Fibroblast of mammary gland (primary cell): ENCODE measurements at regions not wholly inside any gene's neighbourhood (a gene's known extent, or its start where the extent isn't known, plus 50 kb on each side); places are given as distances from the start of the nearest gene placed in this dataset.
A peak's percentile ranks its signal among the peaks of the same experiment; 100 is the strongest.

Source experiments
- DNase-seq: peaks from one replicate; pipeline ENCODE4 v3.0.0-alpha.2; 2010; ENCODE audit warnings: low read depth
- H3K4me3 ChIP-seq: 2 replicates; pipeline ENCODE4 v1.5.1; 2011; ENCODE audit warnings: low read depth, mild to moderate bottlenecking, low read length, moderate library complexity; ENCODE audit not compliant: control insufficient read depth
- CTCF ChIP-seq: conservative IDR thresholded peaks from 2 replicates; pipeline ENCODE4 v1.5.1; 2011; ENCODE audit warnings: low read depth, low read length, inconsistent platforms; ENCODE audit not compliant: control insufficient read depth, insufficient read depth

- H3K4me3 ChIP-seq = no peak overlapping the region
- DNase-seq = peak; percentile 75
- TF ChIP-seq CTCF = no peak
Observed at GRCh38 chr18:57901825-57902589, 98.9 kb upstream of the ATP8B1 start.

- no peak for TF ChIP-seq CTCF
- H3K4me3 ChIP-seq = no peak overlapping the region
- peak; percentile 67 for DNase-seq
Observed at GRCh38 chr18:57900906-57901435, 97.9 kb upstream of the ATP8B1 start.

GRCh38 chr18:57898506-57899124 is 95.5 kb upstream of the ATP8B1 start:
- H3K4me3 ChIP-seq = no peak overlapping the region
- no peak for TF ChIP-seq CTCF
- DNase-seq = peak; percentile 92

GRCh38 chr18:57895182-57895581 is 92.1 kb upstream of the ATP8B1 start:
- no peak for DNase-seq
- TF ChIP-seq CTCF = no peak
- no peak overlapping the region for H3K4me3 ChIP-seq

- TF ChIP-seq CTCF = no peak
- no peak for DNase-seq
- H3K4me3 ChIP-seq = no peak overlapping the region
Observed at GRCh38 chr18:57891707-57892391, 88.7 kb upstream of the ATP8B1 start.

- no peak overlapping the region for H3K4me3 ChIP-seq
- no peak for DNase-seq
- no peak for TF ChIP-seq CTCF
Observed at GRCh38 chr18:57890266-57890665, 87.2 kb upstream of the ATP8B1 start.
